Fibroblast of skin of back (primary cell): ENCODE measurements at regions not wholly inside any gene's neighbourhood (a gene's known extent, or its start where the extent isn't known, plus 50 kb on each side); places are given as distances from the start of the nearest gene placed in this dataset.

ENCODE experiments used
- DNase-seq: peaks from one replicate; pipeline ENCODE4 v3.0.0-alpha.2; 2013

- DNase-seq: no peak
These were observed 181.7 kb upstream of the KIF2A start for GRCh38 chr5:62124266-62124665.

- DNase-seq: no peak
These were observed 179.9 kb upstream of the KIF2A start for GRCh38 chr5:62126090-62126489.

- no peak for DNase-seq
These were observed 178.8 kb upstream of the KIF2A start for GRCh38 chr5:62127098-62127736.

- DNase-seq: no peak
These were observed 175.9 kb upstream of the KIF2A start for GRCh38 chr5:62130107-62130506.

GRCh38 chr5:62132276-62132675, 173.7 kb upstream of the KIF2A start:
- no peak for DNase-seq

- no peak for DNase-seq
These were observed 172.6 kb upstream of the KIF2A start for GRCh38 chr5:62133426-62133825.

- no peak for DNase-seq
These were observed 171.2 kb upstream of the KIF2A start for GRCh38 chr5:62134811-62135210.

- DNase-seq: no peak
These were observed 168.4 kb upstream of the KIF2A start for GRCh38 chr5:62137628-62138027.

- no peak for DNase-seq
These were observed 167.4 kb upstream of the KIF2A start for GRCh38 chr5:62138607-62139006.

- DNase-seq: no peak
These were observed 166.3 kb upstream of the KIF2A start for GRCh38 chr5:62139741-62140140.

- DNase-seq: no peak
These were observed 163.7 kb upstream of the KIF2A start for GRCh38 chr5:62142351-62142750.

GRCh38 chr5:62143268-62144229, 162.5 kb upstream of the KIF2A start:
- peak; percentile 42 for DNase-seq

GRCh38 chr5:62144401-62145022, 161.5 kb upstream of the KIF2A start:
- DNase-seq: peak; percentile 42

GRCh38 chr5:62149879-62150278, 156.1 kb upstream of the KIF2A start:
- DNase-seq: no peak

- DNase-seq: no peak
These were observed 153.5 kb upstream of the KIF2A start for GRCh38 chr5:62152394-62153087.

- DNase-seq: no peak
These were observed 151.2 kb upstream of the KIF2A start for GRCh38 chr5:62154758-62155157.

GRCh38 chr5:62155988-62156387, 150.0 kb upstream of the KIF2A start:
- DNase-seq: no peak

GRCh38 chr5:62167561-62168057, 138.4 kb upstream of the KIF2A start:
- no peak for DNase-seq

GRCh38 chr5:62168506-62169281, 137.3 kb upstream of the KIF2A start:
- DNase-seq: no peak

GRCh38 chr5:62178258-62178657, 127.7 kb upstream of the KIF2A start:
- DNase-seq: no peak

- no peak for DNase-seq
These were observed 123.2 kb upstream of the KIF2A start for GRCh38 chr5:62182802-62183201.

GRCh38 chr5:62183727-62184126, 122.3 kb upstream of the KIF2A start:
- DNase-seq: no peak
